Colonic mucosa (tissue), 4 donors: ENCODE measurements at regions not wholly inside any gene's neighbourhood (a gene's known extent, or its start where the extent isn't known, plus 50 kb on each side); places are given as distances from the start of the nearest gene placed in this dataset.

ENCODE experiments used
- DNase-seq: peaks from one replicate; pipeline ENCODE4 v3.0.0-alpha.2; 2020
- H3K27ac ChIP-seq: fragments of 200-600 bp; one replicate; pipeline ENCODE4 v1.8.0; 2021
- H3K27me3 ChIP-seq: fragments of 200-600 bp; one replicate; pipeline ENCODE4 v1.8.0; 2021
- H3K36me3 ChIP-seq: fragments of 200-600 bp; one replicate; pipeline ENCODE4 v1.8.0; 2021
- H3K4me1 ChIP-seq: fragments of 200-600 bp; one replicate; pipeline ENCODE4 v1.8.0; 2021; ENCODE audit warnings: mild to moderate bottlenecking
- H3K4me3 ChIP-seq: fragments of 200-600 bp; one replicate; pipeline ENCODE4 v1.8.0; 2021
- H3K9ac ChIP-seq, 2 donors: one replicate each; pipeline ENCODE4 v1.7.0; 2013; ENCODE audit warnings: control low read depth in 2 of 2, low read depth in 2 of 2, low read length in 2 of 2
- H3K9me3 ChIP-seq: fragments of 200-600 bp; one replicate; pipeline ENCODE4 v1.8.0; 2021
- CTCF ChIP-seq: fragments of 200-600 bp; IDR thresholded peaks from one replicate; pipeline ENCODE4 v1.8.0; 2022; ENCODE audit warnings: antibody characterized with exemption, mild to moderate bottlenecking
- intact Hi-C: fragments of 100-400 bp; cut with DNase I; formaldehyde crosslinking; loops from one replicate; pipeline ENCODE4 v1.14.1; 2022
- donor health status: healthy.
- donor health status: DM: no; HTN: no; CAD: no.
- donor health status: DM: no; HTN: no; CAD: no.

- intact Hi-C loops = no loop called here
- H3K9ac ChIP-seq = no peak overlapping the region
- H3K27ac ChIP-seq = no peak overlapping the region
- H3K27me3 ChIP-seq = no peaks in the 10 kb centered on the region
- no peaks in the 10 kb centered on the region for H3K36me3 ChIP-seq
- no peak for DNase-seq
- TF ChIP-seq CTCF = no peak
- no peak overlapping the region for H3K4me3 ChIP-seq
- no peaks in the 10 kb centered on the region for H3K9me3 ChIP-seq
- H3K4me1 ChIP-seq = no peaks in the 10 kb centered on the region
Measured at GRCh38 chr21:19145682-19146293, 742.2 kb upstream of the TMPRSS15 start.

DNA sequence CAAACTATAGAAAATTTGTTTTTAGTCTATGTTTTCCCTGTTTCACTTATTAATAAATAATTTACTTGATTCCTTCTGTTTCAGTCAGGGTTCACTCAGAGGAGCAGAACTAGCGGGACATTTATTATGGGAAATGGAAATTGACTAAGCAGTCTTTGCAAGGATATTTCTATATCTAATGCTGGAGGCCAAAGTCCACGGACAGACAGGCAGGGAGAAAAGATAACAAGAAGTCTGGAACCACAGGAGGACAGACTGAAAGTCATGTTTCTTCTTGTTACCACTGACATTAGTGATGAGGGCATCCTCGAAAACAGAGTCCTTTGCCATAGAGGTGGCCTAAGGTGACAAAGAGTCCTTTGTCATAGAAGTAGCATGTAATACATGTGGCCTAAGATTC, 744.5 kb upstream of the TMPRSS15 start:
- intact Hi-C loops = no loop called here
- TF ChIP-seq CTCF = no peak
- Histone ChIP-seq H3K9me3 (no peaks in the 10 kb centered on the region), H3K4me1 (no peaks in the 10 kb centered on the region), H3K36me3 (no peaks in the 10 kb centered on the region), H3K27me3 (no peaks in the 10 kb centered on the region), H3K27ac (no peak overlapping the region), H3K9ac (no peak overlapping the region), H3K4me3 (no peak overlapping the region)
- DNase-seq = no peak

DNA sequence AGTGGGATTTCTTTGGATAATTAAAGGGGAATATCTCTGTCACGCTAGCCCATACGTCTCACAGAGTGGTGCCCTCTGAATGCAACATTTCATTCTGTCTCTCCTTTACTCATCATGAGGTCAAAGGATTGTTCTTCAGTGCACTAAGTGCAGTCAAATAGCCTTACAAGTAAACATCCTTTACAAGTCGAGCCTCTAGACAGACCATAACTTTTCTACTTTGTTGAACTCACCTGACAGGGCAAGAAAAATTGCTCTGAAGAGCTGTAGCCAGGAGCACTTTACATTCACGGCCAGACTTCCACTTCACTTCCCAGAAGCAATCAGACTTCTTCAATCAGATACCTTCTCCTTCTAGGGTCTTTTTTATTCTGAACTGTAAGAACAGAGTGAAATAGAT, 768.0 kb upstream of the TMPRSS15 start:
- Histone ChIP-seq H3K4me1 (no peaks in the 10 kb centered on the region), H3K27ac (no peak overlapping the region), H3K9ac (no peak overlapping the region), H3K36me3 (no peaks in the 10 kb centered on the region), H3K27me3 (no peaks in the 10 kb centered on the region), H3K4me3 (no peak overlapping the region), H3K9me3 (no peaks in the 10 kb centered on the region)
- TF ChIP-seq CTCF = no peak
- intact Hi-C loops = no loop called here
- no peak for DNase-seq

DNA sequence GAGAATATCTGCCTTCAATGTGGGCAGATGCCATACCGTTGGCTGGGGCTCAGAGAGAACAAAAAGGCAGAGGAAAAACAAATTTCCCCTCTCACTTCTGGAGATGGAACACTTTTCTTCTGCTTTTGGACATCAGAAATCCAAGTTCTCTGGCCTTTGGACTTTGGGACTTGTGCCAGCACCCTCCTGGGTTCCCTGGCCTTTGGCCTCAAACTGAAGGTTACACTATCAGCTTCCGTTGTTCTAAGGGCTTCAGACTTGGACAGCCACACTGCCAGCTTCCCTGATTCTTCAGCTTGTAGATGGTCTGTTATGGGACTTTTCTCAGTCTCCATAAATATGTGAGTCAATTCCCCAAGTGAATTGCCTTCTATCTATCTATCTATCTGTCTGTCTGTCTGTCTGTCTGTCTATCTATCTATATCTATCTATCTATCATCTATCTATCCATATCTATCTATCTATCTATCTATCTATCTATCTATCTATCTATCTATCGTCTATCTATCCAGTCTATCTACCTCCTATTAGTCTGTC, 778.1 kb upstream of the TMPRSS15 start:
- no peak for DNase-seq
- intact Hi-C loops = no loop called here
- Histone ChIP-seq H3K9ac (no peak overlapping the region), H3K27me3 (no peaks in the 10 kb centered on the region), H3K4me3 (no peak overlapping the region), H3K27ac (no peak overlapping the region), H3K36me3 (no peaks in the 10 kb centered on the region), H3K4me1 (no peaks in the 10 kb centered on the region), H3K9me3 (no peaks in the 10 kb centered on the region)
- no peak for TF ChIP-seq CTCF

DNA sequence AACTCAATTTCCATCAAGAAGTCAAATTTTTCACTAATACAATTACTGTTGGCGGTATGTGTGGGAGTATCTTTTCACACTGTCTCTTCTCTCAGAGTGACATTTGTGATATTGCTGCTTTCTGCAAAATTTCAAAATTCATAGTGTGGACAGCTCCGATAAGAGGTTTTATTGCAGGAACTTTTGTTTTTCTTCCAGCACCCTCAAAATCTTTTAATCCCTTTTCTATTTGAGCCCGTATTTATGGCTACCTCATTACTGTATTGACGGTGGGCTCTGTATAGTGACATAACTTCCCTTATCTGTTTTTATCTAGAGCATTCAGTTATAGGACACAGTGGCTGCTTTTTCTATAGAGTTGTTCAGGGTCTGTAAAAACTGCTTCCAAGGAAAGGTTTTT, 794.4 kb upstream of the TMPRSS15 start:
- H3K27ac ChIP-seq = no peak overlapping the region
- H3K9ac ChIP-seq = no peak overlapping the region
- H3K36me3 ChIP-seq = no peaks in the 10 kb centered on the region
- TF ChIP-seq CTCF = no peak
- DNase-seq = no peak
- H3K27me3 ChIP-seq = no peaks in the 10 kb centered on the region
- H3K4me1 ChIP-seq = no peaks in the 10 kb centered on the region
- H3K9me3 ChIP-seq = no peaks in the 10 kb centered on the region
- intact Hi-C loops = no loop called here
- no peak overlapping the region for H3K4me3 ChIP-seq
